GM19397 (cell line): ENCODE measurements at regions not wholly inside any gene's neighbourhood (a gene's known extent, or its start where the extent isn't known, plus 50 kb on each side); places are given as distances from the start of the nearest gene placed in this dataset.
A peak's percentile ranks its signal among the peaks of the same experiment; 100 is the strongest.

Source experiments
- ATAC-seq: cut with Tn5 transposase; IDR thresholded peaks from one replicate; pipeline ENCODE4 v1.9.1; 2021; ENCODE audit warnings: mild to moderate bottlenecking, moderate library complexity; ENCODE audit not compliant: unreplicated experiment

GRCh38 chr21:38986806-38987632 lies 181.3 kb downstream of the ETS2 start:
- ATAC-seq: no peak

- no peak for ATAC-seq
These were observed 180.7 kb downstream of the ETS2 start for GRCh38 chr21:38986406-38986805.

- peak; percentile 53 for ATAC-seq
These were observed 180.0 kb downstream of the ETS2 start for GRCh38 chr21:38985568-38986378.

DNA sequence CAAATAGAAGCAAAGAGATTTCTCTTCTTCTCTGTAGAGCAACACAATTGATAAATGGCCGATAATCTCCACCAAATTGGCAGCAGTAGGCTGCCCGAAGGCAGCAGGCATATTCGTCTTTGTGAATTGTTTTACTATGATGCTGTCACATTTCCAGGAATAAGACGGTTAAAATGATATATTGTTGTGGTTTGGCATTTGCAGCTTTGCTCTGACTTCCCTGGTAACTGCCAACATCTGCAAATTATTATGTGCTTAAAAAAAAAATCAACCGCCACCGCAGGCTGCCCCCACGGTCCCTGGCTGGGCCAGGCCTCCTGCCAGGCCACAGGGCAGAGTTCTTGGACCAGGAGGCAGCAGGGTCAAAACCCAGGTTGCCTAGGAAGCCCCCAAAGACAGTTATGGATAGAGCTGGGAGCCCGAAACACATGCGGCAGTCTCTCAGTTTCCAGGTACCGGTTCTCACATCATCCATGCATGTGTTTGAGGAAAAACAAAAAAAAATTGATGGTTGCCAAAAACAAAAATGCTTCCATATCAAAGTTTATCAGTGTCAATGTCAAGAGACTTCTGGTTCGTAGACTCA lies 179.3 kb downstream of the ETS2 start:
- ATAC-seq: no peak

DNA sequence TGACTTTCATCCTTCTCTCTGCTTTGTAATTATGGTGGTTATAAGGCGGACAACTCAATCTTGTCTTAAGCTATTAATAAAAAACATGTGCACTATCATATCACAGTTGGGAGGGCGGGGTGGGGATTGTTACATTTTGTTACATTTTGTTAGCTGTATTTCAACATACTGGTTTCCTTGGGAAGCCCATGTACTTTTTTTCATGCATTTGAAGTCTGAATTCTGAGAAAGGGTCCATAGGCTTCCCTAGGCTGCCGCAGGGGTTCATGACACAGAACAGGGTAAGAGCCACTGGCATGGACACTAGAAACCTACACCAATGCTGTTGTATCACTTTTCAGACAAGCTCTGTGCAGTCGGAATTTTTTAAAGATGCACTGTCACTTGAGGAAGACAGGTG lies 178.8 kb downstream of the ETS2 start:
- no peak for ATAC-seq

DNA sequence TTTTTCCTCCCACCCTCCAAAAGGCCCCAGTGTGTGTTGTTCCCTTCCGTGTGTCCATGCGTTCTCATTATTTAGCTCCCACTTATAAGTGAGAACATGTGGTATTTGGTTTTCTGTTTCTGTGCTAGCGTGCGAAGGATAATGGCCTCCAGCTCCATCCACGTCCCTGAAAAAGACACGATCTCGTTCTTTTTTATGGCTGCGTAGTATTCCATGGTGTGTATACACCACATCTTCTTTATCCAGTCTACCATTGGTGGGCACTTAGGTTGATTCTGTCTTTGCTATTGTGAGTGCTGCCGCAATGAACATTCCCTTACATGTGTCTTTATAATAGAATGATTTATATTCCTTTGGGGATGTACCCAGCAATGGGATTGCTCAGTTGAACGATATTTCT lies 177.8 kb downstream of the ETS2 start:
- ATAC-seq: no peak

DNA sequence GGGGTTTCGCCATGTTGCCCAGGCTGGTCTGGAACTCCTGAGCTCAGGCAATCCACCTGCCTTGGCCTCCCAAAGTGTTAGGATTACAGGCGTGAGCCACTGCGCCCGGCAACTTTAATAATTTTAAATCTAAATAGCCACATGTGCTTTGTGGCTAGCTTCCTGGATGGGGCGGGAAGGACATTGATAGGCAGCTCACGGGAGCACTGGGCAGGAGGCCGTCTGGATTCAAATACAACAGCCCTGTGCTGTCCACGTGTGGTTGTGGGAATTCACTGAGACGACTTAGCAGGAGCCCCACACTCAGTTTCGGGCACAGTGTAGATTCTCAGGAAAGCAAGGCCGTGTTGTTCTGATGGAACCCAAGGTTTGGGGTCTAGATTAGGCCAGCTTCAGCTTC lies 177.1 kb downstream of the ETS2 start:
- no peak for ATAC-seq

GRCh38 chr21:38982096-38982495 lies 176.4 kb downstream of the ETS2 start:
- no peak for ATAC-seq

DNA sequence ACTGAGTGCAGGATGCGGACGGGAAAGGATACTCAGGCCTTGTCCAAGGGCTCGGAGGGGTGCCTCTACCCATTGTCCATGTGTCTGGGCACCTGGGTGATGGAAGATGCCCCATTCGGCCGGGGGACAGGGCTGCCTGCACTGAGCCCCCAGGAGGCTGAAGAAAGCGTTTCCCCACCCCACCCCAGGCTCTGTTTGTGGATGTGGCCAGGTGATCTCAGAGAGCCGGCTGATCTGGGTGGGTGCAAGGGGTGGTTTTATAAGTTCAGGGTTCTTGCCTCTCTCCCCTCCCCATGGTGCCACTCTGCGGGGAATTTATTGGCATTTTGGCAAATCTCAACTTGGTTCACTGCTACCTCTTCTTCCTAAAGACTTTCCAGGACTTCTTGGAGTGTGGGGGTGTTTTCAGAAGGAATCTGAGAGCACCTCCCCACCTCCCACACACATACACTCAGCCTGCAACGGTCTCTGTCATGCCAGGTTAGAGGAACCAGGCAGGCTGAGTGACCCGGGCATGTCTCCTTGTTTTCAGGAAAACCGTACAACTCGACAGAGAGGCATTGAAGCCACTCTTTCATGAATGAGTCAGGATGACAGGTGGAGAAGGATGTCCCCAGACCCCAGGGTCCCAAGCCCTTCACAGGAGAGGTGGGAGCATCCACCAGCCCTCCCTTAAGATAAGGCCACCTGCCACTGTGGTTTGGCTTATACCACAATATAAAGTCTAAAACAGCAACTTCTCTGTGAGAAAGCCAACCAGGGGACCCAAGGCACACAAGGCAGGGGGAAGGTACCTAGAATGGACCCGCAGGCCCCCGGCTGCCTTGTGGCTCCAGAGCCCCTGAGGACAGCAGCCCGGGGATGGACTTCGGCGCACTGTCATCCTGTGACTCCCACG lies 174.9 kb downstream of the ETS2 start:
- ATAC-seq: no peak

- no peak for ATAC-seq
These were observed 173.8 kb downstream of the ETS2 start for GRCh38 chr21:38979271-38980121.

DNA sequence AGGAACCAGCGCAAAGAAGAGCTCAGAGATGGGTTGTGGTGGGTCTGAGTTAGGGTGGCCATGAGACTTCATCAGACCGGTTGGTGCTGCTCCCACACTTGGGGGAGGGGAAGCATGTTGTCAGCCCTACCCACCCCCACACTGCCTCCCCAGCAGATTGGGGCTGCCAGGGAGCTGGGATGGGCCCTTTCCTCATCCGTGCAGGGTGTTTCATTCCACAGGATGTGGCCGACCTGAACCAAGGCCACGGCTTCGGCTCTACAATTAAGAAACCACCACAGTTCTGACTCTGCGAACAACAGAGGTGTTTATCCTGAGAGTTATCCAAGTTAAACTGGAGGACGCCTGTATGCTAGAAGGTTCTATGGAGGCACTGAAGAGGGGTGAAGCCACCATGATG lies 171.2 kb downstream of the ETS2 start:
- no peak for ATAC-seq

DNA sequence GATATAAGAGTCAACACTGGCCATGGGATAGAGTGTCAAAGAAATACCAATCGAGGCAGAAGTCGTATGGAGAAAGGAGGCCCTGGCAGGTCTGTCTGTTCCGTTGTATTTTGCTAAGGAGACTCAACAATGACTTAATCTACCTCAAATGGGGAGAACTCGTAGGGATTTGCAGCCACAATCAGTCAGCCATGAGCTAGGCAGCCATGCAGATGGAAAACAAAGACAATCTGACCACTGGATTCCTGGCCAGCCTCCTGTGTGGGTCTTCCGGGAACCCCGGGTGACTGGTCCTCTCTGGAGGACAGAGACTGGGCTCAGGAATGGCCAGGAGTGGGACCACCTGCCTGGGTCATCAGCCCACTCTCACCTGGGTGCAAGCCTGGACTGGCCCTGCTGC lies 167.8 kb downstream of the ETS2 start:
- no peak for ATAC-seq

DNA sequence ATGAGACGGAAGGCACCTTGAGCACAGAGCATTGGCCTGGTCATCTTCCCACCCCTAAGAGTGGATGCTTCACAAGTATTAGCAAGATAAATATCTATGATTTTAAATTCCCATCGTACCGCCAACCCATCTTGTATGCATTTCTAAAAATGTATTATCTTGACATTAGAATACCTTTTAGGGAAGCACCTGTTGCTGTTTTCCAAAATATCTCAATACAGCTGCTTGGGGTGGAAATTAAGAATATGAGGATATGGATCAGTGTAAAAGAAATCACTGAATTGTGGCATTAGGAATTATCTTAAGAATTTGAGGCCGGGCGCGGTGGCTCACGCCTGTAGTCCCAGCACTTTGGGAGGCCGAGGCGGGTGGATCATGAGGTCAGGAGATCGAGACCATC lies 166.3 kb downstream of the ETS2 start:
- no peak for ATAC-seq

- ATAC-seq: no peak
These were observed 165.0 kb downstream of the ETS2 start for GRCh38 chr21:38970765-38971164.

DNA sequence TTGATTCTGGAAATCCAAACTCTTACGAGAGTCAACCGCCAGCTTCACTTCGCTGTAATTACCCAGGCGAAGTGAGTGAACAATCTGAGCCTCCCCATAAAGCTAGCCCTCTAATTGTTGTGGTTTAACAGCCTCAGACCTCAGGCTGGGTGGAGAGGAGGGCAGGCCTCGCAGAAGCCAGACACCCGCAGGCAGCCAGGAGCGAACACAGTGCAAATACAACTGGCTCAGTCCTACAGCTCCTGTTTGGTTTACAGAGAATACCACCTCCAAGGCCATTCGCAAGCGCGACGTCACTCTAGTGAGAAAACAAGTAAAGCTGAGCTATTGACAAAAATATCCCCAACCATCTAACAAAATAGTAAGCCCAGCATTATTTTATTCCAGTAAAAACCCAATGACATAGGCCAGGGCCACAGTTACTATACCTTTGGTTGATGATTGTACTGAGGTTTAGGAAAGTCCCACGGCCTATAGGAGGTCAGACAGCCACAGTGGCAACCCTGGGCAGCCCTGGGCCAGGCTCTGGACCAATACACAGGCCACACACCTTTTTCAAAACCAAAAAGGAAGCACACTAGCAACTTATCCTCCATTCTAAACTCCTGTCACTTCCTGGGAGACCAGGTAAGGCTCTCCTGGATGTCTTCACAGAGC lies 163.3 kb downstream of the ETS2 start:
- ATAC-seq: no peak

DNA sequence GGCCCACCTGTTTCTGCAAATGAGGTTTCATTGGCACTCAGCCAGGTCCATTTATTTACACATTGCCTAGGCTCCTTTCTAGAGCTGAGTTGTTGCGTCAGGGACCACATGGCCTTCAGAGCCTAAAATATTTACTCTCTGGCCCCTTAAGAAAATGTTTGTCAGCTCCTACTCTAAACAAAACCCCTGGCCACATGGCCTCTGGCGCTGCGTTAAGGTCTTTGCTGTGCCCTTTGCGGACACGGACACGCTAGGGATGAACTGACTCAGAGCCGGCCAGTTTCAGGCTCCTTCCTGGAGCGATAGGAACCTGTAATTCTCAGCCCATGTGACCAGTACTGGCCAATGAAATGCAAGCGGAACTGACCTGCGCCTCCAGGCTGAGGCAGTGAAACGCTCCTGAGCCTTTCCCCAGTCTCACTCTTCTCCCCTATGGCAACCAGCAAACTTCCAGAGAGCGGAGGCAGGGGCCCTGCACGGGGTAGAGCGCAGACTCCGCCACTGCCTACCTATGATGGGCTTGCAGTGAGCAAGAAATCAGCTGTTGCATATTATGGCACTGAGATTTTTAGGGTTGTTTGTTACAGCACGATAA lies 160.3 kb downstream of the ETS2 start:
- ATAC-seq: no peak

GRCh38 chr21:38965241-38965640 lies 159.5 kb downstream of the ETS2 start:
- no peak for ATAC-seq

- ATAC-seq: no peak
These were observed 157.3 kb downstream of the ETS2 start for GRCh38 chr21:38963006-38963405.

- no peak for ATAC-seq
These were observed 154.5 kb downstream of the ETS2 start for GRCh38 chr21:38960251-38960650.
